ENCODE measurements at regions not wholly inside any gene's neighbourhood (a gene's known extent, or its start where the extent isn't known, plus 50 kb on each side); places are given as distances from the start of the nearest gene placed in this dataset.

GRCh38 chr6:169966312-169967181 lies 215.1 kb downstream of the ERMARD start:
- TF ChIP-seq GATA3 (IDR thresholded peaks at IDR 0.05; ENCODE audit: low read depth, low read length) (no peak), GATA2 (IDR thresholded peaks at IDR 0.05; ENCODE audit: low read depth, low read length) (no peak)
